ENCODE measurements at regions not wholly inside any gene's neighbourhood (a gene's known extent, or its start where the extent isn't known, plus 50 kb on each side); places are given as distances from the start of the nearest gene placed in this dataset.

DNA sequence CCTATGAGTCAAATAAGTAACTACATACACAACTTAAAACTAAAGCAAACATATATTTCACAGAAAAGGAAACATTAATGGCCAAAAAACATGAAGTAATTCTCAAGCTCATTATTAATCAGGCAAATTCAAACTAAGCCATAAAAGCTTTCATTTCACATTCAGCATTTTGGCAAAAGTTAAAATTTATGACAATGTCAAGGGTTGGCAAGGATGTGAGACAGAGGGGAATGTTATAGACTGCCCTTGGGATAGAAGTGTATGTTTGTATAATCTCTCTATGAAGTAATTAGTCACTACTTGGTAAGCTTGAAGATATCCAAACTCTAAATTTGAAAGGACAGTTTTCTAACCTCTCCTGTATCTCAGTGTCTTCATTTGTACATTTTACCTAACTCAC, 539.4 kb downstream of the RIT2 start:
- no peaks in the 10 kb centered on the region for H3K27me3 ChIP-seq
- H3K4me3 ChIP-seq: no peak overlapping the region
- no peaks in the 10 kb centered on the region for H3K36me3 ChIP-seq
- TF ChIP-seq, protein P1, sequence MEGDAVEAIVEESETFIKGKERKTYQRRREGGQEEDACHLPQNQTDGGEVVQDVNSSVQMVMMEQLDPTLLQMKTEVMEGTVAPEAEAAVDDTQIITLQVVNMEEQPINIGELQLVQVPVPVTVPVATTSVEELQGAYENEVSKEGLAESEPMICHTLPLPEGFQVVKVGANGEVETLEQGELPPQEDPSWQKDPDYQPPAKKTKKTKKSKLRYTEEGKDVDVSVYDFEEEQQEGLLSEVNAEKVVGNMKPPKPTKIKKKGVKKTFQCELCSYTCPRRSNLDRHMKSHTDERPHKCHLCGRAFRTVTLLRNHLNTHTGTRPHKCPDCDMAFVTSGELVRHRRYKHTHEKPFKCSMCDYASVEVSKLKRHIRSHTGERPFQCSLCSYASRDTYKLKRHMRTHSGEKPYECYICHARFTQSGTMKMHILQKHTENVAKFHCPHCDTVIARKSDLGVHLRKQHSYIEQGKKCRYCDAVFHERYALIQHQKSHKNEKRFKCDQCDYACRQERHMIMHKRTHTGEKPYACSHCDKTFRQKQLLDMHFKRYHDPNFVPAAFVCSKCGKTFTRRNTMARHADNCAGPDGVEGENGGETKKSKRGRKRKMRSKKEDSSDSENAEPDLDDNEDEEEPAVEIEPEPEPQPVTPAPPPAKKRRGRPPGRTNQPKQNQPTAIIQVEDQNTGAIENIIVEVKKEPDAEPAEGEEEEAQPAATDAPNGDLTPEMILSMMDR (IDR thresholded peaks at IDR 0.05): no peak
- no peak for DNase-seq
- no peak overlapping the region for H3K27ac ChIP-seq
- ATAC-seq: no peak
- no peaks in the 10 kb centered on the region for H3K4me1 ChIP-seq
- intact Hi-C loops (cut with DNase I): loop anchor here in 1 of 10 donors (10.0 kb wide), 1 partner anchor 59 kb away; no protein-coding TSS in a partner anchor
- no peaks in the 10 kb centered on the region for H3K9me3 ChIP-seq

DNA sequence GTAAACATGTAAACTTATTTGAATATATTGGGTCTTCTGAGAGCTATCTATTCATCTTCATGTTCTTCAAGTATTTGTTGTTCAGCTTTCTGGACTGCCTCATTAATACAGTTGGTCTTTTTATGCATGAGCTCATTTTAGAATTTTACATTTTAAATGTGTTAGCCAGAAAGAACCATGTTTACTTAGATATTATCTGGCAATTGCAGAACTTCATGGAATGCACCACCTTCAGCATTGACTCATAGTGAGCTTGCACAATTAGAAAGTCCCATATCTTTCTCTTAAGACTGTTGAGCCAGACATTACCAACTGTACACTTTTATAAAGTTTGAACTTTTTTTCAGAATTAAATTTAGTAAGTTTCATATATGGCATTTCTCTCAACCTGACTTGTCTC, 536.7 kb downstream of the RIT2 start:
- DNase-seq (no peak), ATAC-seq (peak in 1 of 8 donors; percentile 61)
- Histone ChIP-seq H3K27me3 (no peaks in the 10 kb centered on the region), H3K4me3 (no peak overlapping the region), H3K36me3 (no peaks in the 10 kb centered on the region), H3K27ac (no peak overlapping the region), H3K9me3 (no peaks in the 10 kb centered on the region), H3K4me1 (no peaks in the 10 kb centered on the region)
- TF ChIP-seq, protein P1 (IDR thresholded peaks at IDR 0.05): no peak
- intact Hi-C loops (cut with DNase I): loop anchor here in 1 of 10 donors (10.0 kb wide), 1 partner anchor 56 kb away; no protein-coding TSS in a partner anchor

GRCh38 chr18:42582266-42582665, 533.2 kb downstream of the RIT2 start:
- TF ChIP-seq, protein P1 (IDR thresholded peaks at IDR 0.05): no peak
- WGBS, 2 donors: 85 to 89% methylated on average over 1 of the region's 1 CpG
- Histone ChIP-seq H3K9me3 (no peaks in the 10 kb centered on the region), H3K36me3 (no peaks in the 10 kb centered on the region), H3K4me1 (no peaks in the 10 kb centered on the region), H3K27me3 (no peaks in the 10 kb centered on the region), H3K4me3 (no peak overlapping the region), H3K27ac (no peak overlapping the region)
- intact Hi-C loops (cut with DNase I): no loop called here
- DNase-seq (no peak), ATAC-seq (no peak)

GRCh38 chr18:42583283-42583731, 532.2 kb downstream of the RIT2 start:
- WGBS, 2 donors: 47 to 53% methylated on average over 1 of the region's 1 CpG
- Histone ChIP-seq H3K27me3 (no peaks in the 10 kb centered on the region), H3K9me3 (no peaks in the 10 kb centered on the region), H3K4me1 (no peaks in the 10 kb centered on the region), H3K4me3 (no peak overlapping the region), H3K27ac (no peak overlapping the region), H3K36me3 (no peaks in the 10 kb centered on the region)
- intact Hi-C loops (cut with DNase I): no loop called here
- TF ChIP-seq, protein P1 (IDR thresholded peaks at IDR 0.05): no peak
- peak in 2 of 8 donors; percentile 27 to 77 for ATAC-seq
- DNase-seq: no peak

Data from heart right ventricle (tissue), 16 donors.